H1 (cell line): ENCODE measurements at regions not wholly inside any gene's neighbourhood (a gene's known extent, or its start where the extent isn't known, plus 50 kb on each side); places are given as distances from the start of the nearest gene placed in this dataset.
"Not testable (repeated sequence)": the region's sequence is repeated elsewhere in the genome, so short reads cannot be mapped to it uniquely, and the experiment has no call there.

ENCODE experiments used
- CHD2 ChIP-seq: IDR thresholded peaks from 2 replicates; pipeline ENCODE4 v1.6.1; 2012; ENCODE audit warnings: low read length, improper control_type of control experiment
- CREB1 ChIP-seq: IDR thresholded peaks from 2 replicates; pipeline ENCODE4 v1.6.1; 2012; ENCODE audit warnings: inconsistent platforms
- CTCF ChIP-seq, 3 experiments: IDR thresholded peaks; 1 replicate in 2 of 3; 2 replicates in 1 of 3; pipeline versions ENCODE4 v1.5.1 to v1.6.1; 2011; ENCODE audit warnings: low read length in 3 of 3, mild to moderate bottlenecking in 3 of 3, inconsistent platforms in 2 of 3, low read depth in 1 of 3, moderate library complexity in 1 of 3; ENCODE audit not compliant: insufficient read depth in 1 of 3; ENCODE audit errors: control extremely low read depth in 1 of 3
- E2F6 ChIP-seq: IDR thresholded peaks from 2 replicates; pipeline ENCODE4 v1.6.1; 2012; ENCODE audit warnings: inconsistent platforms
- EZH2 ChIP-seq: fragments of 200-600 bp; sonication (generic); IDR thresholded peaks from 2 replicates; pipeline ENCODE4 v1.7.1; 2012; ENCODE audit warnings: low read depth, mild to moderate bottlenecking, moderate library complexity, low read length, inconsistent platforms; ENCODE audit not compliant: severe bottlenecking
- JUN ChIP-seq: IDR thresholded peaks from 2 replicates; pipeline ENCODE4 v1.6.1; 2011; ENCODE audit warnings: low read depth, mild to moderate bottlenecking, improper control_type of control experiment, low read length
- JUND ChIP-seq: IDR thresholded peaks from 2 replicates; pipeline ENCODE4 v1.6.1; 2011; ENCODE audit warnings: mild to moderate bottlenecking, improper control_type of control experiment, low read length
- MAX ChIP-seq: IDR thresholded peaks from 2 replicates; pipeline ENCODE4 v1.6.1; 2012; ENCODE audit warnings: inconsistent platforms
- POLR2AphosphoS5 ChIP-seq: IDR thresholded peaks from 2 replicates; pipeline ENCODE4 v1.6.1; 2011; ENCODE audit warnings: low read depth, low read length
- SP2 ChIP-seq: IDR thresholded peaks from 2 replicates; pipeline ENCODE4 v1.6.1; 2012; ENCODE audit warnings: mild to moderate bottlenecking, low read length, inconsistent platforms
- TAF1 ChIP-seq: IDR thresholded peaks from 2 replicates; pipeline ENCODE4 v1.6.1; 2011; ENCODE audit warnings: mild to moderate bottlenecking, low read depth, low read length
- TCF12 ChIP-seq: IDR thresholded peaks from 2 replicates; pipeline ENCODE4 v1.6.1; 2011; ENCODE audit warnings: low read depth, mild to moderate bottlenecking, low read length

GRCh38 chr12:91711925-91712324, 433.7 kb downstream of the BTG1 start:
- not testable (repeated sequence) for TF ChIP-seq JUN; JUND; TCF12; EZH2; E2F6; POLR2AphosphoS5; CHD2; TAF1; CTCF (IDR thresholded peaks at IDR 0.05; ENCODE audit: control extremely low read depth in 1 of 3, insufficient read depth in 1 of 3, low read depth in 1 of 3, low read length in 3 of 3); SP2; MAX; CREB1
